Activated T-helper 1 cell treated with anti-CD3 and anti-CD28 coated beads, Interleukin-12 subunit alpha, Interleukin-12 subunit beta, Interleukin-2, Interleukin-4 antibody, amounts not matched to agents 30 ng/mL and 10 ng/mL and 1 ng/mL, durations not matched to agents 14 hours and 24 hours and 36 hours (primary cell): ENCODE measurements at regions not wholly inside any gene's neighbourhood (a gene's known extent, or its start where the extent isn't known, plus 50 kb on each side); places are given as distances from the start of the nearest gene placed in this dataset.

Source experiments
- DNase-seq: peaks from one replicate; pipeline ENCODE4 v3.0.0; 2021; ENCODE audit warnings: low spot score
- H3K27ac Mint-ChIP-seq: one replicate; pipeline ENCODE4 v1.8.0; 2021; ENCODE audit warnings: mild to moderate bottlenecking, mixed read lengths
- H3K27me3 Mint-ChIP-seq: one replicate; pipeline ENCODE4 v1.8.0; 2022; ENCODE audit warnings: mild to moderate bottlenecking, moderate library complexity, mixed read lengths; ENCODE audit not compliant: insufficient read depth
- H3K36me3 Mint-ChIP-seq: one replicate; pipeline ENCODE4 v1.8.0; 2021; ENCODE audit warnings: low read depth, mixed read lengths
- H3K4me1 Mint-ChIP-seq: one replicate; pipeline ENCODE4 v1.8.0; 2021; ENCODE audit warnings: low read depth, mixed read lengths
- H3K4me3 Mint-ChIP-seq: one replicate; pipeline ENCODE4 v1.8.0; 2021; ENCODE audit warnings: mild to moderate bottlenecking, moderate library complexity, mixed read lengths
- H3K9me3 Mint-ChIP-seq: one replicate; pipeline ENCODE4 v1.8.0; 2021; ENCODE audit warnings: mixed read lengths
- intact Hi-C: fragments of 100-400 bp; cut with micrococcal nuclease; formaldehyde crosslinking; loops from one replicate; pipeline ENCODE4 v1.15.1; 2024

- Mint-ChIP-seq H3K4me3 (no peak overlapping the region), H3K36me3 (no peaks in the 10 kb centered on the region), H3K27me3 (peaks cover 8% of the 10 kb centered on the region), H3K27ac (no peak overlapping the region), H3K4me1 (no peaks in the 10 kb centered on the region), H3K9me3 (peaks cover 3% of the 10 kb centered on the region)
- DNase-seq: no peak
- intact Hi-C loops: no loop called here
These were observed 425.7 kb downstream of the LRATD1 start for GRCh38 chr2:15058015-15058720.

- Mint-ChIP-seq H3K9me3 (peaks cover 3% of the 10 kb centered on the region), H3K27me3 (peaks cover 8% of the 10 kb centered on the region), H3K27ac (no peak overlapping the region), H3K4me3 (no peak overlapping the region), H3K36me3 (no peaks in the 10 kb centered on the region), H3K4me1 (no peaks in the 10 kb centered on the region)
- intact Hi-C loops: no loop called here
- DNase-seq: no peak
These were observed 426.2 kb downstream of the LRATD1 start for GRCh38 chr2:15058721-15059157.

- peaks cover 3% of the 10 kb centered on the region for H3K9me3 Mint-ChIP-seq
- H3K4me1 Mint-ChIP-seq: no peaks in the 10 kb centered on the region
- H3K4me3 Mint-ChIP-seq: no peak overlapping the region
- intact Hi-C loops: no loop called here
- peaks cover 6% of the 10 kb centered on the region for H3K27me3 Mint-ChIP-seq
- H3K36me3 Mint-ChIP-seq: no peaks in the 10 kb centered on the region
- H3K27ac Mint-ChIP-seq: no peak overlapping the region
- DNase-seq: no peak
These were observed 427.5 kb downstream of the LRATD1 start for GRCh38 chr2:15059870-15060512.

DNA sequence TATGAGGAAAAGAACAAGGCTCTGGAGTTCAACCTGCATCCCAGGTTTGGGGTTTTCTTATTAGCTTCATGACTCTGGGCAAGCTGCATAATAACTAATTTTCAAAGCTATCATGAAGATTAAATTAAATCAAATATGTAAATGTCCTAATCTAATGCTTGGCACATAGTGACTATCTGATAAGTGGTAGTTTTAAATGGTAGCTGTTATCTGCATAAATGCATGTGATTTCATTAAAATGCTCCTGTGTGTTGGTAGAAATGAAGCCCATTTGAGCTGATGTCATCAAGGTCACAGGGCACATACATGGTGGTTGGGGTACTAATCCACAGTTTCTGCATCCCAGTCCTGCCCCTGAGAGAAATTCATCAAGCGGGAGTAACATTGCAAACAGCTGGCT is 428.8 kb downstream of the LRATD1 start:
- no peak for DNase-seq
- H3K27ac Mint-ChIP-seq: no peak overlapping the region

DNA sequence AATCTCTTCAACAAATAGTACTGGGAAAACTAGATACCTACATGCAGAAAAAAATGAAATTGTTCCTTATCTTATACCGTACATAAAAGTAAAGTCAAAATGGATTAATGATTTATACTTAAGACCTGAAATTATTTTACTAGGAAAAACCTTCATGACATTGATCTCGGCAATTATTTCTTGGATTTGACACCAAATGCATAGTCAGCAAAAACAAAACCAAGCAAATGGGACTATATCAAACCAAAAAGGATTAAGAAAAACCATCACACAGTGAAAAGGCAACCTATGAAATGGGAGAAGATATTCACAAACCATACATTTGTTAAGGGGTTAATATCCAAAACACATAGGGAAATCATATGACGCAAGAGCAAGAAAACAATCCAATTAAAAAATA is 433.6 kb downstream of the LRATD1 start:
- Mint-ChIP-seq H3K27ac (no peak overlapping the region), H3K36me3 (no peaks in the 10 kb centered on the region), H3K4me1 (no peaks in the 10 kb centered on the region), H3K27me3 (peaks cover 9% of the 10 kb centered on the region), H3K9me3 (no peaks in the 10 kb centered on the region), H3K4me3 (no peak overlapping the region)
- DNase-seq: no peak
- intact Hi-C loops: no loop called here

More for the DNA sequence above, 428.8 kb downstream of the LRATD1 start:
- Mint-ChIP-seq H3K4me1 (no peaks in the 10 kb centered on the region), H3K4me3 (no peak overlapping the region), H3K9me3 (peaks cover 1% of the 10 kb centered on the region), H3K27me3 (peaks cover 9% of the 10 kb centered on the region), H3K36me3 (no peaks in the 10 kb centered on the region)
- intact Hi-C loops: no loop called here

DNA sequence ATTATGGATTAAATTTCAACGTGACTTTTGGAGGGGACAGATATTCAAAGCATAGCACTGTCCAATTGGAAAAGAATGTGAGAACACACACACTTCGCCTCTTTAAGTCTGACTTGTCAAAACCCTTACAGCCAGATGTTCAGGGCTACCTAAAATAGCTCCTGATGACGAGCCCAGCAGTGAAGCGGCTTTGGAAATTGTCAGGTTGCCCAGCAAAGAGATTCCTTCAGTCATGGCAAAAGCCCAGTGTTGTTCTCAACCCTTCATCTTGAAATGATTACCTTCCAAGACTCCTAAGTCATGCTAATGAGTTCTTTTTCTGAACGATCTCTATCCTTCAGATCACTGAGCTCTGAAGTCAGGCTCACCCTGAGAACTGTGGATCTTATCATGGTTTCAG is 436.6 kb downstream of the LRATD1 start:
- H3K4me3 Mint-ChIP-seq: no peak overlapping the region
- H3K36me3 Mint-ChIP-seq: no peaks in the 10 kb centered on the region
- no peak for DNase-seq
- no peaks in the 10 kb centered on the region for H3K9me3 Mint-ChIP-seq
- intact Hi-C loops: no loop called here
- H3K27ac Mint-ChIP-seq: no peak overlapping the region
- peaks cover 13% of the 10 kb centered on the region for H3K27me3 Mint-ChIP-seq
- no peaks in the 10 kb centered on the region for H3K4me1 Mint-ChIP-seq

GRCh38 chr2:15072836-15073235 is 440.3 kb downstream of the LRATD1 start:
- no peak for DNase-seq
- no peak overlapping the region for H3K4me3 Mint-ChIP-seq
- H3K9me3 Mint-ChIP-seq: no peaks in the 10 kb centered on the region
- H3K36me3 Mint-ChIP-seq: no peaks in the 10 kb centered on the region
- intact Hi-C loops: no loop called here
- peaks cover 9% of the 10 kb centered on the region for H3K27me3 Mint-ChIP-seq
- H3K4me1 Mint-ChIP-seq: no peaks in the 10 kb centered on the region
- H3K27ac Mint-ChIP-seq: no peak overlapping the region

- H3K4me1 Mint-ChIP-seq: no peaks in the 10 kb centered on the region
- no peak overlapping the region for H3K4me3 Mint-ChIP-seq
- no peaks in the 10 kb centered on the region for H3K36me3 Mint-ChIP-seq
- intact Hi-C loops: no loop called here
- H3K9me3 Mint-ChIP-seq: no peaks in the 10 kb centered on the region
- peaks cover 9% of the 10 kb centered on the region for H3K27me3 Mint-ChIP-seq
- no peak for DNase-seq
- H3K27ac Mint-ChIP-seq: no peak overlapping the region
These were observed 441.1 kb downstream of the LRATD1 start for GRCh38 chr2:15073664-15074063.

DNA sequence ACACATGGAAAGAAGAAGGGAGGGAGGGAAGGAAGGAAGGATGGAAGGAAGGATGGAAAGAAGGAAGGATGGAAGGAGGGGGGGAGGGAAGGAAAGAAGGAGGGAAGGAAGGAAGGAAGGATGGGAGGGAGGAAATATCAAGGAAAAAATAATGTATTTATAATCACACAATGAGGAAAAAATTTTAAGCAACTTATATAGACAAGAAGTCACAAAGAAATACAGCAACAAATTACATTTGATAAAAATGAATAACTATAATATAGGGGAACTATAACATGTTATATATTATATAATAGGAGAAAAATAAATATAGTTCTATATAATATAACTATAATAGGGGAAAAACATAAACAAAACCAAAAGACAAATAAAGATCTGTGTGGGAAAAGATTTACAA is 441.8 kb downstream of the LRATD1 start:
- Mint-ChIP-seq H3K4me1 (no peaks in the 10 kb centered on the region), H3K36me3 (no peaks in the 10 kb centered on the region), H3K4me3 (no peak overlapping the region), H3K27ac (no peak overlapping the region), H3K27me3 (peaks cover 6% of the 10 kb centered on the region), H3K9me3 (no peaks in the 10 kb centered on the region)
- intact Hi-C loops: no loop called here
- DNase-seq: no peak

DNA sequence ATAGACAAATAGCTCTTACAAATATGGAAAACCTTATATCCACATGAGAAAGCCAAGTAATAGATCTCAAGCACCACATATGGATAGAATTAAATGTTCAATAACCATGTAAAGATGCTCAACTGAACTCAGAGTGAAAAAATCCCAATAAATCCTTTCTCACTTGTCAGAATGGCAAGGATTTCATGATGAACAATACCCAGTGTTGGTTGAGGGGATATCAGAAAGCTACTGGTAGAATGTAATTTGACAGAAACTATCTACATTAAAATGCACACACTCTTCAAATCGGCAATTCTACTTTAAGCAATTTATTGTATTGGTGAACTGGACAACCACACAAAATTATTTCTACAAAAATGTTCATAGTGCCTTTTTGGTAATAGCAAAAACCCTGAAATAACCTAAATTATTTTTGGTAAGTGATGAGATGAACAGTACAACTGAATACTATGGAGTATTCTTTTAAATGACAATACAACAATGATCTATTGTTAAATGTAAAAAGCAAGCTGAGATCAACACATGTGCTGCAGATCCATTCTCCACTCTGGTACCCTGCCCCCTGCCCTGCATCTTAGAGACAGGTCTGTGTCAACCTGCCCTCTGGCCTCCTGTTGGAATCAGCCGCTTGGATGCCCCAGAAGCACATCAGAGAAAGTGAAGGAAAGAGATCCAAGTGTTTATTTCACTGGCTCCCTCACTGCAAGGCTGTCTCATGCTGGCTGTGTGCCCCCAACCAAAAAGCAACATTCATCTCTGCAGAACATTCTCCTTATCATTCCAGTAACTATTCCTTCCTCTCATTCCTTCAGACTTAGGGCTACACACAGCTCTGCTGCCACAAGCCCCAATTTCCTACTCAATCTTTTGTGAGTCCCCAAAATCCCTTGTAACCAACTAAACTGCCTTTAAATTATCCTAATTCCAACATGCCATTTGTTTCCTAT is 442.5 kb downstream of the LRATD1 start:
- H3K4me3 Mint-ChIP-seq: no peak overlapping the region
- no peaks in the 10 kb centered on the region for H3K4me1 Mint-ChIP-seq
- DNase-seq: no peak
- intact Hi-C loops: no loop called here
- H3K9me3 Mint-ChIP-seq: no peaks in the 10 kb centered on the region
- no peak overlapping the region for H3K27ac Mint-ChIP-seq
- peaks cover 8% of the 10 kb centered on the region for H3K27me3 Mint-ChIP-seq
- H3K36me3 Mint-ChIP-seq: no peaks in the 10 kb centered on the region

- H3K4me3 Mint-ChIP-seq: no peak overlapping the region
- H3K4me1 Mint-ChIP-seq: no peaks in the 10 kb centered on the region
- no peak for DNase-seq
- no peaks in the 10 kb centered on the region for H3K36me3 Mint-ChIP-seq
- no peaks in the 10 kb centered on the region for H3K9me3 Mint-ChIP-seq
- H3K27ac Mint-ChIP-seq: no peak overlapping the region
- H3K27me3 Mint-ChIP-seq: peaks cover 11% of the 10 kb centered on the region
- intact Hi-C loops: no loop called here
These were observed 444.2 kb downstream of the LRATD1 start for GRCh38 chr2:15076668-15077067.

DNA sequence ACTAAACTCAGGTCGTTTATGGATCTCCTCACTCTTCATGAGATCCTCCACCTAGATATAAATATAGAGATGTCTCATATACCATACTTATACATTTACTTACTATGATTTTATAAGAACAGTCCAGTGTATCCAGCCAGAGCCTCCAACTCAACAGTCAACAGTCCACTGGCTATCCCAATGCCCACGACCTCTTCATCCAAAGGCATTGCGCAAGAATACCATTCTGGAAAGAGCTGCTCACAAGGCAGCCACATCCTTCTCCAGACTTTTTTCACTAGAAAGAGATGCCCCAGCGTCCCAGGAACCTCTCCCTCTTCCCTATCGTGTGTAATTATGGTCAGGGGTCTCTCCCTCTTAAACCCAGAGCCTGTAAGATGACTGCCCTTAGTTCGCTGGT is 448.8 kb downstream of the LRATD1 start:
- DNase-seq: no peak
- Mint-ChIP-seq H3K4me1 (no peaks in the 10 kb centered on the region), H3K9me3 (no peaks in the 10 kb centered on the region), H3K27ac (no peak overlapping the region), H3K27me3 (peaks cover 6% of the 10 kb centered on the region), H3K36me3 (no peaks in the 10 kb centered on the region), H3K4me3 (no peak overlapping the region)
- intact Hi-C loops: no loop called here
